D721Med (cell line): ENCODE measurements at regions not wholly inside any gene's neighbourhood (a gene's known extent, or its start where the extent isn't known, plus 50 kb on each side); places are given as distances from the start of the nearest gene placed in this dataset.

Experiments used
- DNase-seq: peaks from one replicate; pipeline ENCODE4 v3.0.0; 2011; ENCODE audit warnings: low spot score; ENCODE audit not compliant: insufficient read length
- FAIRE-seq: peaks from 2 replicates; lab custom pipeline; 2011; peaks lifted over from hg19 to GRCh38; lab: Jason Lieb, UNC
- CTCF ChIP-seq: IDR thresholded peaks from 2 replicates; pipeline ENCODE4 v1.5.1; 2012; ENCODE audit warnings: mild to moderate bottlenecking, control low read depth; ENCODE audit not compliant: insufficient read depth; ENCODE audit errors: missing control alignments

- FAIRE-seq (no peak), DNase-seq (no peak)
- TF ChIP-seq CTCF = no peak
Measured at GRCh38 chr2:239569401-239570090, 168.7 kb upstream of the HDAC4 start.

GRCh38 chr2:239568601-239569000, 167.8 kb upstream of the HDAC4 start:
- no peak for TF ChIP-seq CTCF
- FAIRE-seq = no peak

GRCh38 chr2:239567786-239568185, 167.0 kb upstream of the HDAC4 start:
- FAIRE-seq (no peak), DNase-seq (no peak)

More at GRCh38 chr2:239568601-239569000, 167.8 kb upstream of the HDAC4 start:
- DNase-seq = no peak

GRCh38 chr2:239566995-239567568, 166.3 kb upstream of the HDAC4 start:
- TF ChIP-seq CTCF = no peak
- FAIRE-seq = no peak

More at GRCh38 chr2:239567786-239568185, 167.0 kb upstream of the HDAC4 start:
- TF ChIP-seq CTCF = no peak

GRCh38 chr2:239566162-239566994, 165.6 kb upstream of the HDAC4 start:
- FAIRE-seq (no peak), DNase-seq (no peak)
- TF ChIP-seq CTCF = no peak

More at GRCh38 chr2:239566995-239567568, 166.3 kb upstream of the HDAC4 start:
- no peak for DNase-seq

- no peak for TF ChIP-seq CTCF
- FAIRE-seq = no peak
- no peak for DNase-seq
Measured at GRCh38 chr2:239564587-239564986, 163.8 kb upstream of the HDAC4 start.
